Right atrium auricular region (tissue), 2 donors: ENCODE measurements at regions not wholly inside any gene's neighbourhood (a gene's known extent, or its start where the extent isn't known, plus 50 kb on each side); places are given as distances from the start of the nearest gene placed in this dataset.

Source experiments
- DNase-seq: peaks from one replicate; pipeline ENCODE4 v3.0.0-alpha.2; 2019; ENCODE audit warnings: low spot score
- H3K27ac ChIP-seq, 2 donors: fragments of 200-600 bp; sonication (generic); 1 replicate in 1 of 2; 2 replicates in 1 of 2; pipeline ENCODE4 v1.5.1; 2016 to 2019
- H3K27me3 ChIP-seq, 2 donors: fragments of 200-600 bp; sonication (generic); one replicate each; pipeline versions ENCODE4 v1.5.1 to v1.6.0; 2017 to 2019
- H3K36me3 ChIP-seq: fragments of 200-600 bp; sonication (generic); one replicate; pipeline ENCODE4 v1.5.1; 2016
- H3K4me1 ChIP-seq, 2 donors: fragments of 200-600 bp; sonication (generic); one replicate each; pipeline versions ENCODE4 v1.5.1 to v1.6.0; 2017 to 2019
- H3K4me3 ChIP-seq, 2 donors: fragments of 200-600 bp; sonication (generic); 1 replicate in 1 of 2; 2 replicates in 1 of 2; pipeline ENCODE4 v1.5.1; 2017 to 2019; ENCODE audit warnings: mild to moderate bottlenecking in 1 of 2, moderate library complexity in 1 of 2
- H3K9me3 ChIP-seq, 2 donors: fragments of 200-600 bp; sonication (generic); one replicate each; pipeline ENCODE4 v1.5.1; 2019
- CTCF ChIP-seq, 2 donors: fragments of 200-600 bp; sonication (generic); IDR thresholded peaks; one replicate each; pipeline ENCODE4 v1.5.1; 2019; ENCODE audit warnings: antibody characterized with exemption in 2 of 2

GRCh38 chr9:20078246-20078645 is 289.4 kb upstream of the SLC24A2 start:
- H3K9me3 ChIP-seq = no peaks in the 10 kb centered on the region
- no peak overlapping the region for H3K27ac ChIP-seq
- H3K27me3 ChIP-seq = no peaks in the 10 kb centered on the region
- DNase-seq = no peak
- no peak overlapping the region for H3K4me3 ChIP-seq
- H3K4me1 ChIP-seq = no peaks in the 10 kb centered on the region
- no peaks in the 10 kb centered on the region for H3K36me3 ChIP-seq
- no peak for TF ChIP-seq CTCF (IDR thresholded peaks at IDR 0.05)

GRCh38 chr9:20074291-20074690 is 285.5 kb upstream of the SLC24A2 start:
- no peak for DNase-seq
- TF ChIP-seq CTCF (IDR thresholded peaks at IDR 0.05) = no peak

GRCh38 chr9:20070336-20070735 is 281.5 kb upstream of the SLC24A2 start:
- DNase-seq = no peak
- TF ChIP-seq CTCF (IDR thresholded peaks at IDR 0.05) = no peak
- H3K9me3 ChIP-seq = no peaks in the 10 kb centered on the region
- H3K4me1 ChIP-seq = no peaks in the 10 kb centered on the region
- no peaks in the 10 kb centered on the region for H3K36me3 ChIP-seq
- H3K4me3 ChIP-seq = no peak overlapping the region
- H3K27ac ChIP-seq = no peak overlapping the region
- H3K27me3 ChIP-seq = no peaks in the 10 kb centered on the region

More at GRCh38 chr9:20074291-20074690, 285.5 kb upstream of the SLC24A2 start:
- no peak overlapping the region for H3K27ac ChIP-seq
- H3K4me3 ChIP-seq = no peak overlapping the region
- no peaks in the 10 kb centered on the region for H3K36me3 ChIP-seq
- no peaks in the 10 kb centered on the region for H3K9me3 ChIP-seq
- no peaks in the 10 kb centered on the region for H3K27me3 ChIP-seq
- no peaks in the 10 kb centered on the region for H3K4me1 ChIP-seq

GRCh38 chr9:20065796-20066700 is 277.2 kb upstream of the SLC24A2 start:
- TF ChIP-seq CTCF (IDR thresholded peaks at IDR 0.05) = no peak
- H3K9me3 ChIP-seq = no peaks in the 10 kb centered on the region

GRCh38 chr9:20065046-20065445 is 276.2 kb upstream of the SLC24A2 start:
- Histone ChIP-seq H3K4me1 (peaks cover 0 to 6% of the 10 kb centered on the region in 2 donors), H3K27me3 (no peaks in the 10 kb centered on the region), H3K27ac (no peak overlapping the region), H3K36me3 (no peaks in the 10 kb centered on the region), H3K9me3 (no peaks in the 10 kb centered on the region), H3K4me3 (no peak overlapping the region)
- no peak for TF ChIP-seq CTCF (IDR thresholded peaks at IDR 0.05)
- no peak for DNase-seq

More at GRCh38 chr9:20065796-20066700, 277.2 kb upstream of the SLC24A2 start:
- Histone ChIP-seq H3K27me3 (no peaks in the 10 kb centered on the region), H3K4me3 (no peak overlapping the region), H3K4me1 (peaks cover 0 to 6% of the 10 kb centered on the region in 2 donors), H3K27ac (no peak overlapping the region), H3K36me3 (no peaks in the 10 kb centered on the region)
- DNase-seq = no peak
